Common myeloid progenitor, CD34-positive (primary cell): ENCODE measurements at regions not wholly inside any gene's neighbourhood (a gene's known extent, or its start where the extent isn't known, plus 50 kb on each side); places are given as distances from the start of the nearest gene placed in this dataset.
"Not testable (repeated sequence)": the region's sequence is repeated elsewhere in the genome, so short reads cannot be mapped to it uniquely, and the experiment has no call there.

Experiments
- CTCF ChIA-PET: fragments of 350-600 bp; sonication (Branson Sonifier 250); formaldehyde crosslinking; loops from one replicate; lab custom pipeline; 2021; ENCODE audit warnings: antibody characterized with exemption; lab: Charles Lee
- POLR2A ChIA-PET: fragments of 350-600 bp; sonication (Branson Sonifier 250); formaldehyde crosslinking; loops from one replicate; lab custom pipeline; 2021; ENCODE audit warnings: antibody characterized with exemption; lab: Charles Lee
- DNase-seq, 3 donors: peaks; one replicate each; pipeline versions ENCODE4 v3.0.0 to v3.0.0-alpha.2; 2013
- H3K27ac ChIP-seq, 2 experiments: 1 replicate in 1 of 2; 2 replicates in 1 of 2; pipeline ENCODE4 v1.7.0; 2013; ENCODE audit warnings: inconsistent platforms in 2 of 2, low read length in 2 of 2, mild to moderate bottlenecking in 2 of 2, low read depth in 1 of 2, moderate library complexity in 1 of 2; ENCODE audit not compliant: severe bottlenecking in 2 of 2, insufficient read depth in 1 of 2, poor library complexity in 1 of 2
- H3K27me3 ChIP-seq, 5 experiments: replicated peaks in 2 of 5; 1 replicate in 3 of 5; 2 replicates in 2 of 5; pipeline versions ENCODE4 v1.6.1 to v1.7.0; 2013; ENCODE audit warnings: low read length in 4 of 5, mild to moderate bottlenecking in 2 of 5, moderate library complexity in 2 of 5, inconsistent platforms in 1 of 5; ENCODE audit not compliant: insufficient read depth in 5 of 5, control insufficient read depth in 4 of 5
- H3K36me3 ChIP-seq, 4 experiments: 1 replicate in 2 of 4; 2 replicates in 2 of 4; pipeline versions ENCODE4 v1.6.1 to v1.7.0; 2013; ENCODE audit warnings: low read length in 3 of 4, control low read depth in 1 of 4, mild to moderate bottlenecking in 1 of 4; ENCODE audit not compliant: control insufficient read depth in 4 of 4, insufficient read depth in 4 of 4
- H3K4me1 ChIP-seq, 4 experiments: 1 replicate in 3 of 4; 2 replicates in 1 of 4; pipeline versions ENCODE4 v1.6.1 to v1.7.1; 2013; ENCODE audit warnings: low read length in 3 of 4, mild to moderate bottlenecking in 3 of 4, control low read depth in 1 of 4, inconsistent platforms in 1 of 4, moderate library complexity in 1 of 4; ENCODE audit not compliant: control insufficient read depth in 4 of 4, insufficient read depth in 4 of 4; ENCODE audit errors: control extremely low read depth in 1 of 4
- H3K4me3 ChIP-seq, 7 experiments: 1 replicate in 4 of 7; 2 replicates in 3 of 7; pipeline versions ENCODE4 v1.5.1 to v1.7.0; 2013; ENCODE audit warnings: mild to moderate bottlenecking in 7 of 7, low read length in 6 of 7, moderate library complexity in 6 of 7, inconsistent platforms in 2 of 7, low read depth in 2 of 7, control low read depth in 1 of 7; ENCODE audit not compliant: insufficient read depth in 4 of 7, control insufficient read depth in 1 of 7; ENCODE audit errors: extremely low read depth in 1 of 7
- H3K9me3 ChIP-seq, 5 experiments: 1 replicate in 4 of 5; 2 replicates in 1 of 5; pipeline versions ENCODE4 v1.6.1 to v1.7.1; 2013; ENCODE audit warnings: low read length in 4 of 5, mild to moderate bottlenecking in 2 of 5, inconsistent platforms in 1 of 5, low read depth in 1 of 5, moderate library complexity in 1 of 5; ENCODE audit not compliant: control insufficient read depth in 4 of 5, insufficient read depth in 2 of 5; ENCODE audit errors: control extremely low read depth in 1 of 5
- WGBS: methylation state at CpG from one replicate; pipeline ENCODE4 v1.1.5; 2013; ENCODE audit not compliant: insufficient coverage; 5-methylcytosine and 5-hydroxymethylcytosine counted together

DNA sequence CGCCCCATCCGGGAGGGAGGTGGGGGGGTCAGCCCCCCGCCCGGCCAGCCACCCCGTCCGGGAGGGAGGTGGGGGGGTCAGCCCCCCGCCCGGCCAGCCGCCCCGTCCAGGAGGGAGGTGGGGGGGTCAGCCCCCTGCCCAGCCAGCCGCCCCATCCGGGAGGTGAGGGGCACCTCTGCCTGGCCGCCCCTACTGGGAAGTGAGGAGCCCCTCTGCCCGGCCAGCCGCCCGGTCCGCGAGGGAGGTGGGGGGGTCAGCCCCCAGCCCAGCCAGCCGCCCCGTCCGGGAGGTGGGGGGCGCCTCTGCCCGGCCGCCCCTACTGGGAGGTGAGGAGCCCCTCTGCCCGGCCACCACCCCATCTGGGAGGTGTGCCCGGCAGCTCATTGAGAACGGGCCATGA lies 76.6 kb upstream of the MS4A8 start:
- no CpG with 5 or more reads among the region's 27 CpGs for WGBS
- peaks cover 0 to 11% (median 3%) of the 10 kb centered on the region in 5 experiments for H3K9me3 ChIP-seq
- H3K36me3 ChIP-seq, DNase-seq, POLR2A ChIA-PET, H3K4me1 ChIP-seq, H3K4me3 ChIP-seq, H3K27me3 ChIP-seq, H3K27ac ChIP-seq: not testable (repeated sequence)
- CTCF ChIA-PET: interaction anchor here (1.3 kb wide), 1 partner anchor 12 kb away, joined by 4 read pairs; no protein-coding TSS in a partner anchor

DNA sequence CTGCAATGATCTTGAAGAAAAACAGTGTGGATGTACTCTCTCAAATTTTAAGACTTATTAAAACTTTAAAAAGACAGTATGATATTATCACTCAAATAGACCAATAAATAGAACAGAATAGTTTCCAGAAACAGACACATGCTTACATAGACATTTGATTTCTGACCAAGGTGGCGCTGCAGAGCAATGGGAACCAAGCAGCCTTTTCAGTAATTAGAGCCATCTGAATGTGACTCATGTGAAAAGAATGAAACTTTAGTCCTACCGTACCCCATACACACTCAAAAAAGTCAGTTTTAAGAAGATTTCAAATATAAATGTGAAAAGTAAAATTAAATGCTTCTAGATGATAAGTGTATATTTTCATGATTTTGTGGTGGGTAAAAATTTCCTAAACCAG lies 74.2 kb upstream of the MS4A8 start:
- no peaks in the 10 kb centered on the region for H3K36me3 ChIP-seq
- peaks cover 0 to 11% (median 3%) of the 10 kb centered on the region in 5 experiments for H3K9me3 ChIP-seq
- DNase-seq: peak in 1 of 3 donors; percentile 15
- no peak overlapping the region for H3K27ac ChIP-seq
- no peaks in the 10 kb centered on the region for H3K27me3 ChIP-seq
- CTCF ChIA-PET: no interaction called here
- no peak overlapping the region for H3K4me3 ChIP-seq
- WGBS: no CpG with 5 or more reads among the region's 2 CpGs
- no peaks in the 10 kb centered on the region for H3K4me1 ChIP-seq
- POLR2A ChIA-PET: no interaction called here

DNA sequence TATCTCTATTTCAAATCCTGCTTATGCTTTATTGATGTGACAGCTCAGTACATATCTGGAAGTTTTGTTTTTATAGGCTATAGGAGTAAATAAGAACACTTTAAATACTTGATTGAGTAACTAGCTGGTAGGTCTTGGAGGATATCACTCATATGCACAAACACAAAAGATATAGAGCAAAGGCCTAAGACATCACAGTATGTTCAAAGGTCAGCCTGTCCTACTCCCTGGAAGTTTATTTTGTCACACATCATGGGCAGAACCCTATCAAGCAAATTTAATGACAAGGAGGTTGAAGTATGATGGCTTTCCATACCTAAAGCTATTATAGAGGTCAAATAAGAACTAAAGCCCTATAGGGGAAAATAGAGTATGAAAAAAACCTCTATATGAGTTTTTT lies 70.0 kb upstream of the MS4A8 start:
- H3K27me3 ChIP-seq: no peaks in the 10 kb centered on the region
- no peaks in the 10 kb centered on the region for H3K36me3 ChIP-seq
- H3K4me1 ChIP-seq: peaks cover 19 to 34% (median 27%) of the 10 kb centered on the region in 4 experiments
- no peak overlapping the region for H3K4me3 ChIP-seq
- H3K27ac ChIP-seq: no peak overlapping the region
- H3K9me3 ChIP-seq: peaks cover 0 to 3% (median under 1%) of the 10 kb centered on the region in 5 experiments
- DNase-seq: no peak
- ChIA-PET POLR2A (no interaction called here), CTCF (interaction anchor here (0.6 to 1.8 kb wide), 4 partner anchors 11 to 281 kb away, joined by 3 to 7 read pairs (median 4); no protein-coding TSS in a partner anchor)

DNA sequence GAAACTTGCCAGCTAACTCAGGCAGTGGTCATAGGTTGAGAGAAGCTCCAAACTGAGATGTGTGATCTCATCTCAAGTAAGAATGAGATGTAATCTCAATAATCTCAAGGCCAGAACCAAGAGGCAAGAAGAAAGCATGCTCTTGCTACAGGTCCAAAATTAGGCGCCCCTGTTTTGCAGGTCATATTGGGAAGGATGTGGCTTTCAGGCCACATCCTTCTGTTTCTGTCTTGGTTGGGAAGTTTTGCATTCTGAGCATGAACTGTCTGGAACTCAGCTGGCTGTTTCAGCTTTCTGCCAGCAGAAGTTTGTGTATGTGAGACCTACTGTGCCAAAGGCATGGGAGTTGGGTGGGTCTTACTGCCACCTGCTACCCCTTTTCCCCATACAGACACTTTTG lies 67.5 kb upstream of the MS4A8 start:
- CTCF ChIA-PET: interaction anchor here (1.2 to 1.7 kb wide), 2 partner anchors 13 to 268 kb away, joined by 3 to 7 read pairs; no protein-coding TSS in a partner anchor

DNA sequence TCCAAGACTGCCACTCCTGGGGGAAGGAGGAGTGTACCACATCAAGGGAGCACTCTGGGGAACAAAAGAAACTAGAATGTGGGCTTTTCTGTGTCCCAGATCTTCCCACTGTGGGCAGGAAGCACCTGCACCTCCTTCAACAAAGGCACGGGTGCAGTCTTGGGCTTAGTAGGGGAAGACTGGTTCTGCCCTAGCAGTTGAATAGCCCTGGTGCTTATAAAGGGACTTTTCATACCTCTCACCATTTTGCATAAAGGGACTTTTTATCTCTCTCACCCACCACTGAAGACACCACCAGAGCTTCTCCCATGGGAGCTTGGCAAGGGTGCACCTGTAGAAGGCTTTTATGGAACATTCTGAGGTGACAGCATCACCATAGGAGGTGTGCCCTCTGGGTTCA lies 65.8 kb upstream of the MS4A8 start:
- no peak overlapping the region for H3K27ac ChIP-seq
- WGBS: 0% methylated on average over 1 of the region's 1 CpG
- H3K9me3 ChIP-seq: peaks cover 0 to 8% (median 0%) of the 10 kb centered on the region in 5 experiments
- H3K4me3 ChIP-seq: no peak overlapping the region
- no peaks in the 10 kb centered on the region for H3K36me3 ChIP-seq
- H3K27me3 ChIP-seq: no peaks in the 10 kb centered on the region
- ChIA-PET CTCF (interaction anchor here (1.1 to 1.7 kb wide), 2 partner anchors 270 to 369 kb away, joined by 4 to 7 read pairs; no protein-coding TSS in a partner anchor), POLR2A (no interaction called here)
- peak in 2 of 3 donors; percentile 16 to 17 for DNase-seq
- peaks cover 19 to 34% (median 27%) of the 10 kb centered on the region in 4 experiments for H3K4me1 ChIP-seq

More for the DNA sequence above, 67.5 kb upstream of the MS4A8 start:
- DNase-seq: peak; percentile 46 to 89 (median 86)
- Histone ChIP-seq H3K4me1 (peaks cover 19 to 34% (median 27%) of the 10 kb centered on the region in 4 experiments), H3K4me3 (peak overlapping the region in 3 of 7 experiments; percentile 16 to 34 (median 28)), H3K27ac (no peak overlapping the region), H3K36me3 (no peaks in the 10 kb centered on the region), H3K9me3 (peaks cover 0 to 8% (median 0%) of the 10 kb centered on the region in 5 experiments), H3K27me3 (no peaks in the 10 kb centered on the region)
- 7% methylated on average over 1 of the region's 1 CpG for WGBS
- POLR2A ChIA-PET: no interaction called here

DNA sequence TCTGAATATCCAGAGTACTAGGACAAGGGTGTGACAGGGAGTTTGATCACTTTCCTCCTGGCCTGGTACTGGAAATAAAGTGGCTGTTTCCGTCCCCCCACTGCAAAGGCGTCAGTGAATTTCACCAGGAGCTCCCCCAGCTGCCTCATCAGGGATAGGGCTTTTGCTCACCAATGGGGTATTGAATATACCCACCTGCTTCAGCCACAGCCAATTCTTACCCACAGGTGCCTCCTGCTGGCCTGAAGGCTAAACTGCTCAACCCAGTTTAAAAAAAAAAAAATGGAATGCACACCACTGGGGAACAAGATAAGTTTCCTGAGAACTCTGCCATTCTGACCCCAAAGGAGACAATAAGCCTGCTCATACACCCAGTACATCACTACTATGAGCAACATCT lies 65.3 kb upstream of the MS4A8 start:
- DNase-seq: peak in 2 of 3 donors; percentile 16 to 29
- H3K4me3 ChIP-seq: no peak overlapping the region
- ChIA-PET POLR2A (no interaction called here), CTCF (interaction anchor here (1.1 to 1.4 kb wide), 2 partner anchors 11 to 369 kb away, joined by 4 read pairs; no protein-coding TSS in a partner anchor)
- H3K4me1 ChIP-seq: peaks cover 19 to 34% (median 27%) of the 10 kb centered on the region in 4 experiments
- H3K36me3 ChIP-seq: no peaks in the 10 kb centered on the region
- no peaks in the 10 kb centered on the region for H3K27me3 ChIP-seq
- 100% methylated on average over 1 of the region's 2 CpGs for WGBS
- no peak overlapping the region for H3K27ac ChIP-seq
- H3K9me3 ChIP-seq: peaks cover 0 to 8% (median 0%) of the 10 kb centered on the region in 5 experiments

DNA sequence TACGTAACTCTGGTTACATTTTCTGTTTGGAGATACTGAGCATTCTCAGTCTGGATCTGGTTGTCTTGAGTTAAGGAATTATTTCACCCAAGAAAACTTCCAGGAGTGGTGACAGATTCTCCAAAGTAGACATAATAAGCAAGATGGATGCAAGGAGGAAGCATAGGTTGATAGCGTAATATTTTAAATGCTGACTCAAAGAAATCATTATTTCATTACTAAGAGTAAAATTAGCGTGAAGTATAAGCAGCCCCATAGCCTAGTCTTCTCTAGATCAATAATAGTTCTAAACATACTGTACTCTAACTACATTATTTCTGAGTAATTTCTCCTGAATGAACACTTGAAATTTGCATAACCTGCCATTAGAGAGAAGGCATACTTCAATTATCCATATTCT lies 57.5 kb upstream of the MS4A8 start:
- 100% methylated on average over 2 of the region's 3 CpGs for whole genome bisulfite sequencing
- H3K9me3 ChIP-seq: peaks cover 0 to 3% (median 0%) of the 10 kb centered on the region in 5 experiments
- no peak for DNase-seq
- no peak overlapping the region for H3K4me3 ChIP-seq
- no peaks in the 10 kb centered on the region for H3K4me1 ChIP-seq
- POLR2A ChIA-PET: no interaction called here
- H3K27me3 ChIP-seq: no peaks in the 10 kb centered on the region
- CTCF ChIA-PET: no interaction called here
- no peaks in the 10 kb centered on the region for H3K36me3 ChIP-seq
- H3K27ac ChIP-seq: no peak overlapping the region
